D721Med (cell line): ENCODE measurements at regions not wholly inside any gene's neighbourhood (a gene's known extent, or its start where the extent isn't known, plus 50 kb on each side); places are given as distances from the start of the nearest gene placed in this dataset.

Source experiments
- DNase-seq: peaks from one replicate; pipeline ENCODE4 v3.0.0; 2011; ENCODE audit warnings: low spot score; ENCODE audit not compliant: insufficient read length
- FAIRE-seq: peaks from 2 replicates; lab custom pipeline; 2011; peaks lifted over from hg19 to GRCh38; lab: Jason Lieb, UNC
- CTCF ChIP-seq: IDR thresholded peaks from 2 replicates; pipeline ENCODE4 v1.5.1; 2012; ENCODE audit warnings: mild to moderate bottlenecking, control low read depth; ENCODE audit not compliant: insufficient read depth; ENCODE audit errors: missing control alignments

GRCh38 chr6:120116343-120116742, 766.8 kb upstream of the MAN1A1 start:
- TF ChIP-seq CTCF: no peak
- no peak for DNase-seq
- no peak for FAIRE-seq

- FAIRE-seq (no peak), DNase-seq (no peak)
- TF ChIP-seq CTCF: no peak
These were observed 763.4 kb upstream of the MAN1A1 start for GRCh38 chr6:120112980-120113379.

DNA sequence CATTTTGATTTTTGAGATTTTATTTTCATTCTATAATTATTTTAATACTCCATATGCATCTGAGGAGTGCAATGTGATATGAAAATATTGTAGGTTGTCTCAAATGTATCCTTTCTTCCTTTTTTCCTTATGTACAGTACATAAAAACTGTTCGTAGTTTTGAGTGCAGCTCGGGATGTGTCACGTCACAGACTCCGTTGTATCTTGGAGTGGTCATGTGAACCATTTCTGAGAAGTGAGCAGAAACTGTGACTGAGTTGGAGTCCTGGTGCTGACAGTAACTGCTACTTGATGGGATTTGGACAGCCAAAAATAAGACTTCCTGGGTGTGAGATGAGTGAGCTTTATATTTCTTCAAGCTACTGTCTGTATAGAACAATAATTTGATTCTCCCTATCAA, 761.4 kb upstream of the MAN1A1 start:
- DNase-seq (no peak), FAIRE-seq (no peak)
- no peak for TF ChIP-seq CTCF

- no peak for FAIRE-seq
- no peak for DNase-seq
- TF ChIP-seq CTCF: no peak
These were observed 758.7 kb upstream of the MAN1A1 start for GRCh38 chr6:120108061-120108795.

DNA sequence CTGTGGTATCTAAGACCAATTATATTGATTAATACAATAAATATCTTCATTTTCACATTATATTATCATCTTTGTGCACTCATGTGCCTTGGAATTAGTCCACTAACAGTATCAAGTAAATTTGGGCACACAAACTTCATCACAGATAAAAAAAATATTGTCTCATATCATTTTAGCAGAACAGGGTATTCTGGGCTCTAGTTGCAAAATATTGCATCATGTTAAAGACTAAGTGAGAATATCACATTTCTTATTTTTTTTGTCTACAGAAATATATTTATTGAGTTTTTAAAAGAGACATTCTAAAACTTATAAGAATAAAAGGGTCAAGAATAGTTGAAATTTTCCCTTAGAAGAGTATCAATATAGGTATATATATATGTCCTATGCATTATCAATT, 754.1 kb upstream of the MAN1A1 start:
- TF ChIP-seq CTCF: no peak
- DNase-seq (no peak), FAIRE-seq (no peak)

GRCh38 chr6:120096696-120097260, 747.2 kb upstream of the MAN1A1 start:
- no peak for FAIRE-seq
- no peak for TF ChIP-seq CTCF
- DNase-seq: no peak

DNA sequence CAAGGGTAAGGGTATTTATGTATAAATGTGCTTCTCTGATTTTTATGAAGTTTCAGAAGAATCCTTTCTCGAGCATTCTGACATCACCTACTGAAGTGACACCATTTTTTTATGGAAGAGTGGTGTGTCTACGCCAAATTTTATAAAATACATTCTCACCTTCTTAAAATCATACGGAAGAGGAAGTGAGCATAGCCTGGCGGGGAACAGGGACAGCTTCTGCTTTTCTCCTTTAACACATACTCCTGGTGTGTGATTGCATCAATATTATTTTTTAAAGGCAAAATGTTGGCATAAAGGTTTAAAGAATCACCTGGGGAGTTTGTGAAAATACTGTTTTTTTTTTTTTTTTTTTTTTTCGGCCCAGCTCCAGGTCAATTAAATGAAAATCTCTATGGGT, 733.6 kb upstream of the MAN1A1 start:
- TF ChIP-seq CTCF: no peak
- DNase-seq (no peak), FAIRE-seq (no peak)
